ENCODE measurements at regions not wholly inside any gene's neighbourhood (a gene's known extent, or its start where the extent isn't known, plus 50 kb on each side); places are given as distances from the start of the nearest gene placed in this dataset.

DNA sequence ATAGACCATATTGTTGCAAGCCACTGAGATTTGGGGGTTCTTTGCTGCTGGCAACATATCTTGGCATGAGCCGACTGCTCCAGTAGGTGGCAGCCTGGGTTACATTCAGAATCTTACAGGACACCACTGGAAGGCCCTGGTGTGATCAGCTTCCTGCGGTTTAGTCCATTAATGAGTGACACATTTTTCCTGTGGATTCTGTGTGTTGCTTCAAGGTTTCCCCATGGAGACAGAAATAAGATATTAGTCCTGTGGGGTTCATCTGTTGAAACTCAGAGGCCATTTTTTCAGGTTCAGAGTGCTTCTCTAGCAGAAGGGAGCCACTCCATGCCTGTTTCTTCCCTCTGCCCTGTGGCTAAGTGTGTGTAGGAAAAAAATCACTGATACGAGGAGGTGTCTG is 116.2 kb downstream of the MFSD1 start:
- TF ChIP-seq EZH2 (IDR thresholded peaks at IDR 0.05) (no peak), POLR2AphosphoS5 (IDR thresholded peaks at IDR 0.05; ENCODE audit: borderline replicate concordance, low read depth, low read length) (no peak), FOXP2 (optimal IDR thresholded peaks at IDR 0.05; ENCODE audit: control extremely low read depth, extremely low read length, insufficient read depth) (no peak)

GRCh38 chr3:158918451-158918850 is 116.6 kb downstream of the MFSD1 start:
- TF ChIP-seq FOXP2 (optimal IDR thresholded peaks at IDR 0.05; ENCODE audit: control extremely low read depth, extremely low read length, insufficient read depth), result no peak
- no peak for TF ChIP-seq EZH2 (IDR thresholded peaks at IDR 0.05)
- H3K9me3 ChIP-seq (ENCODE audit: low read depth, low read length), result no peaks in the 10 kb centered on the region
- H3K9ac ChIP-seq (ENCODE audit: insufficient read length), result no peak overlapping the region
- no peak overlapping the region for H3K27ac ChIP-seq
- H3K4me3 ChIP-seq, result no peak overlapping the region
- H3K36me3 ChIP-seq (ENCODE audit: insufficient read depth, low read length), result no peaks in the 10 kb centered on the region
- no peak for DNase-seq (ENCODE audit: low read depth, low spot score)

More for the DNA sequence above, 116.2 kb downstream of the MFSD1 start:
- Histone ChIP-seq H3K36me3 (ENCODE audit: insufficient read depth, low read length) (no peaks in the 10 kb centered on the region), H3K4me3 (no peak overlapping the region), H3K9me3 (ENCODE audit: low read depth, low read length) (no peaks in the 10 kb centered on the region), H3K27ac (no peak overlapping the region), H3K9ac (ENCODE audit: insufficient read length) (no peak overlapping the region)
- DNase-seq (ENCODE audit: low read depth, low spot score), result no peak

- H3K4me3 ChIP-seq, result no peak overlapping the region
- no peaks in the 10 kb centered on the region for H3K9me3 ChIP-seq (ENCODE audit: low read depth, low read length)
- no peak overlapping the region for H3K9ac ChIP-seq (ENCODE audit: insufficient read length)
- no peaks in the 10 kb centered on the region for H3K36me3 ChIP-seq (ENCODE audit: insufficient read depth, low read length)
- TF ChIP-seq POLR2AphosphoS5 (IDR thresholded peaks at IDR 0.05; ENCODE audit: borderline replicate concordance, low read depth, low read length), result no peak
- TF ChIP-seq EZH2 (IDR thresholded peaks at IDR 0.05), result no peak
- TF ChIP-seq FOXP2 (optimal IDR thresholded peaks at IDR 0.05; ENCODE audit: control extremely low read depth, extremely low read length, insufficient read depth), result no peak
- DNase-seq (ENCODE audit: low read depth, low spot score), result no peak
- H3K27ac ChIP-seq, result no peak overlapping the region
Measured at GRCh38 chr3:158920371-158920770, 118.5 kb downstream of the MFSD1 start.

DNA sequence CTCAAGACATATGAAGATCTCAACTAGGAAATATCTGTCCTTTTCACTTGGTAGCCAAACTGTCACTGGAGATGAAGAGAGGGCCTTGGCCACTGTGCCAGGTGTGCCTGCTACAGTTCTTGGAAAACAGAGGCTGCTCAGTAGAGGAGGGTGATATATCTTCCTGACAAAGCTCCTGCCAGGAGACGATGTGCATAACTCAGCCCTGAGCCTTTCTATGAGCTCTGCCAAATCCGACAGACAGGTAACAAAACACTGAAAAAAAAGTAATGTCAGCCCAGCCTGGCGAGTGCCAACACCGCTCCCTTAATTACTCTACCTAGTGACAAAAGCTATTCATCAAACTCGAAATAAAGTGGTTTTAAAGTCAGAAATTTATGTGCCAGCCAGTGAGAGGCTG is 123.2 kb downstream of the MFSD1 start:
- Histone ChIP-seq H3K27ac (no peak overlapping the region), H3K4me3 (no peak overlapping the region), H3K36me3 (ENCODE audit: insufficient read depth, low read length) (no peaks in the 10 kb centered on the region), H3K9ac (ENCODE audit: insufficient read length) (no peak overlapping the region), H3K9me3 (ENCODE audit: low read depth, low read length) (no peaks in the 10 kb centered on the region)
- no peak for DNase-seq (ENCODE audit: low read depth, low spot score)
- TF ChIP-seq POLR2AphosphoS5 (IDR thresholded peaks at IDR 0.05; ENCODE audit: borderline replicate concordance, low read depth, low read length) (no peak), FOXP2 (optimal IDR thresholded peaks at IDR 0.05; ENCODE audit: control extremely low read depth, extremely low read length, insufficient read depth) (no peak), EZH2 (IDR thresholded peaks at IDR 0.05) (no peak)

GRCh38 chr3:158925828-158926494 is 124.1 kb downstream of the MFSD1 start:
- DNase-seq (ENCODE audit: low read depth, low spot score), result no peak
- Histone ChIP-seq H3K9me3 (ENCODE audit: low read depth, low read length) (no peaks in the 10 kb centered on the region), H3K4me3 (no peak overlapping the region), H3K27ac (no peak overlapping the region), H3K36me3 (ENCODE audit: insufficient read depth, low read length) (no peaks in the 10 kb centered on the region), H3K9ac (ENCODE audit: insufficient read length) (no peak overlapping the region)
- no peak for TF ChIP-seq POLR2AphosphoS5 (IDR thresholded peaks at IDR 0.05; ENCODE audit: borderline replicate concordance, low read depth, low read length)

GRCh38 chr3:158935846-158936245 is 134.0 kb downstream of the MFSD1 start:
- H3K9ac ChIP-seq (ENCODE audit: insufficient read length), result no peak overlapping the region
- no peak overlapping the region for H3K4me3 ChIP-seq
- no peaks in the 10 kb centered on the region for H3K9me3 ChIP-seq (ENCODE audit: low read depth, low read length)
- TF ChIP-seq FOXP2 (optimal IDR thresholded peaks at IDR 0.05; ENCODE audit: control extremely low read depth, extremely low read length, insufficient read depth) (no peak), EZH2 (IDR thresholded peaks at IDR 0.05) (no peak), POLR2AphosphoS5 (IDR thresholded peaks at IDR 0.05; ENCODE audit: borderline replicate concordance, low read depth, low read length) (no peak)
- DNase-seq (ENCODE audit: low read depth, low spot score), result no peak
- no peak overlapping the region for H3K27ac ChIP-seq
- no peaks in the 10 kb centered on the region for H3K36me3 ChIP-seq (ENCODE audit: insufficient read depth, low read length)

- Histone ChIP-seq H3K27ac (no peak overlapping the region), H3K4me3 (no peak overlapping the region), H3K9ac (ENCODE audit: insufficient read length) (no peak overlapping the region), H3K36me3 (ENCODE audit: insufficient read depth, low read length) (no peaks in the 10 kb centered on the region), H3K9me3 (ENCODE audit: low read depth, low read length) (no peaks in the 10 kb centered on the region)
- DNase-seq (ENCODE audit: low read depth, low spot score), result no peak
- no peak for TF ChIP-seq EZH2 (IDR thresholded peaks at IDR 0.05)
- TF ChIP-seq FOXP2 (optimal IDR thresholded peaks at IDR 0.05; ENCODE audit: control extremely low read depth, extremely low read length, insufficient read depth), result no peak
- TF ChIP-seq POLR2AphosphoS5 (IDR thresholded peaks at IDR 0.05; ENCODE audit: borderline replicate concordance, low read depth, low read length), result no peak
Measured at GRCh38 chr3:158936530-158937113, 134.8 kb downstream of the MFSD1 start.

DNA sequence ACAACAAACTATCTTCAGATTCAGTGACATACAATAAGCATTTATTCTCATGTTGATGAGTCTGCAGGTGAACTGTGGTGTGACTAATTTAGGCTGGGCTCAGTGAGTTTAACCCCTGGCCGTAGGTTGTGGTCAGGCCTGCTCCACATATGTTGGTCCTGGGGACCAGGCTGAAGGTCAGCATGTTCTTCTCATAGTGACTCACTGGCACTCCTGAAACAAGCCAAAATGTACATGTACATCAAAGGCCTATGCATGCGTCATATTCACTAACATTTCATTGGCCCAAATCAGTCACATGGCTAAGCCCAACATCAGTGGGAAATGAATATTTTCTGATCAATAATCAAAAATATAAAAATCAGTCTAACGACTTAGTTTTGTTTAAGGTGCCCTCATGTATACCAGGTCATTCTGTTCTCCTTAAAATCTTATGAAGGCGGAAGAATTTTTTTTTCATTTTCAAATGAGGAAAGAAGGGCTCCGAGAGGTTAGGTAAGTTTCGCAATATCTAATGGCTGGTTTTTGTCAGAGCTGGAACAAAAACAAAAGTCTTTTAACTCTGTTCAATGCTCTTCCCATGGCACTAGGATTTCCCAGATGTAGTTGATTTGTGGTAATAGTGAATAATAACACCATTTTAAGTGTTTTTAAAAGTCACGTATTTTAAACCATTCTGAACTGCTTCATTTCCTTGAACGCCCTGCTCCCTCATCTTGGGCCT is 148.5 kb downstream of the MFSD1 start:
- Histone ChIP-seq H3K36me3 (ENCODE audit: insufficient read depth, low read length) (no peaks in the 10 kb centered on the region), H3K9me3 (ENCODE audit: low read depth, low read length) (no peaks in the 10 kb centered on the region), H3K4me3 (no peak overlapping the region), H3K9ac (ENCODE audit: insufficient read length) (no peak overlapping the region), H3K27ac (no peak overlapping the region)
- DNase-seq (ENCODE audit: low read depth, low spot score), result no peak
- no peak for TF ChIP-seq FOXP2 (optimal IDR thresholded peaks at IDR 0.05; ENCODE audit: control extremely low read depth, extremely low read length, insufficient read depth)
- TF ChIP-seq POLR2AphosphoS5 (IDR thresholded peaks at IDR 0.05; ENCODE audit: borderline replicate concordance, low read depth, low read length), result no peak
- no peak for TF ChIP-seq EZH2 (IDR thresholded peaks at IDR 0.05)

All from SK-N-MC (cell line).